Embryonic facial prominence (tissue), 1 donor: ENCODE measurements at regions not wholly inside any gene's neighbourhood (a gene's known extent, or its start where the extent isn't known, plus 50 kb on each side); places are given as distances from the start of the nearest gene placed in this dataset.

Experiments
- DNase-seq: peaks from one replicate; pipeline ENCODE4 v3.0.0-alpha.2; 2016; ENCODE audit errors: extremely low spot score

DNA sequence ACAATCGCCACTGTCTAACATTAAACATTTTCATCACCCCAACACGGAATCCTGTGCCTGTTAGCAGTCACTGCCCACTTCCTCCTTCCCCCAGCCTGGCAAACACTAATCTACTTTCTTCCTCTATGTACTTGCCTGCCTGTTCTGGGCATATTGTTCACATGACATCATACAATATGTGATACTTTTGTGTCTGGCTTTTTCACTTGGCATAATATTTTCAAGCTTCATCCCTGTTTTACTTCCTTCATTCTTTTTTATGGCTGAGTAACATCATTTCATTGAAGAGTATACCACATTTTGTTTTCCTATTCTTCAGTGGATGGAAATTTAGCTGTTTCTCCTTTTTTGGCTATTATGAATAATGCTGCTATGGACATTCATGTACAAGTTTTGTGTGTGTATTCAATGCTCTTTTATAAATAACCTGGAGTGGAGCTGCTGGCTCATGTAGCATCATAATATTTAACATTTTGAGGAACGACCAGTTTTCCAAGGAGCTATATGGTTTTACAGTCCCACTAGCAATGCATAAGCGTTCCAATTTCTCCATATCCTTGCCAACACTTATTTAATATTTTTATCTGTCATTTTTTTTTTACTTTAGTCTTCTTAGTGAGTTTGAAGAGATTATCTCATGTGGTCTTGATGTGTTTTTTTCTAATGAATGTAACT, 360.1 kb downstream of the HDGFL1 start:
- DNase-seq = no peak

GRCh38 chr6:22940581-22941290, 371.4 kb downstream of the HDGFL1 start:
- DNase-seq = no peak

GRCh38 chr6:22942403-22942802, 373.0 kb downstream of the HDGFL1 start:
- DNase-seq = no peak

DNA sequence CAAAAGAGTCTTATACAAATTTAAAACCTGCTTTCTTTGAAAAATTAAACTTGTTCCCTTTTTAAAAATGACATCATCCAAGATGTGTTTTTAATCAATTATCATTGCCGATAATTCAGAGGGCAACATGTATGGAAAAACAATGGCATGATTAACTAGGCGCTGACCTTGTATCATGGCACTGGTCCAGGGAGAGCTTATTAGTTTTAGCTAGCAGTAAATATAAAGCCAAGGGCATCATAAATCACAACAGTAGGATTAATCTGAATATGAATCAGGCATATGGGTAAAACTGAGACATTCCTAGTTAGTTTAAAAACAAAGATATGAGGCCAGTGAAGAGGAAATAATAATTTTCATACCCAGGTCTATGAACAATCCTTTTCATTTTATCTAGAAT, 374.0 kb downstream of the HDGFL1 start:
- DNase-seq = no peak

DNA sequence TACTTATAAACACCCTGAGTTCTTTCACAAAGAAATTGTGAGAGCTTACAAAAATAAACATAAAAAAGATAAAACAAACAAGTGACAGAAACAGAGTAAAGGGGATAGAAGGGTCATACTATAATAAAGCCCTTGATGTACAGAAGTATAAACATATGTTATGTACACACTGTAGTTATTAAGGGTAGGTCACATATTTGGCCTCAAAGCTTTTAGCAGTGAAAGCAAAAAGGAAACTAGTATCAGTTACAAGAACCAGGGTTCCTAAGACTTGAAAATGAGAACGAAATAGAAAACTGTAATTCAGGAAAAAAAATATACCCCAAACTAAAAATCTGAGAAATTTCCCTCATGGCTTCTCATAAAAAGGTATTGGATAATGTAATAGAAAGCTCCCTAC, 380.6 kb downstream of the HDGFL1 start:
- DNase-seq = no peak

DNA sequence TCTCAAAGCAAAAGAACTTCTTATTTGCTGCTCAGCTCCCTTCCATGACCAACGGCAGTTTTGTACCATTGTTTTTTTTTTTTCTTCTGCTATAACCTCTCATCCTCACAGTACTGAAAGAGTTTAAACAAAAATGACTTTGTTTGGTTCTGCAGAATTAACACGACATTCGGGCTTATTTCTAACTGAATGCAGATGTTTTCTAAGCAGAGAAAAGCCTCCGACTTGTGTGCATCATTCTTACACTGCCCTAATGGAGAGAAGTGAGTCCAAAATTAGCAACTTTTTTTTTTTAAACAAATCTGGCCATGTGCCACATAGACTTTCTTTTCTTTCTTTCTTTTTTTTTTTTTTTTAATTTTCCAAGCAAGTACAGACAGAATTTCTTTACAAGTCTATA, 382.7 kb downstream of the HDGFL1 start:
- no peak for DNase-seq

DNA sequence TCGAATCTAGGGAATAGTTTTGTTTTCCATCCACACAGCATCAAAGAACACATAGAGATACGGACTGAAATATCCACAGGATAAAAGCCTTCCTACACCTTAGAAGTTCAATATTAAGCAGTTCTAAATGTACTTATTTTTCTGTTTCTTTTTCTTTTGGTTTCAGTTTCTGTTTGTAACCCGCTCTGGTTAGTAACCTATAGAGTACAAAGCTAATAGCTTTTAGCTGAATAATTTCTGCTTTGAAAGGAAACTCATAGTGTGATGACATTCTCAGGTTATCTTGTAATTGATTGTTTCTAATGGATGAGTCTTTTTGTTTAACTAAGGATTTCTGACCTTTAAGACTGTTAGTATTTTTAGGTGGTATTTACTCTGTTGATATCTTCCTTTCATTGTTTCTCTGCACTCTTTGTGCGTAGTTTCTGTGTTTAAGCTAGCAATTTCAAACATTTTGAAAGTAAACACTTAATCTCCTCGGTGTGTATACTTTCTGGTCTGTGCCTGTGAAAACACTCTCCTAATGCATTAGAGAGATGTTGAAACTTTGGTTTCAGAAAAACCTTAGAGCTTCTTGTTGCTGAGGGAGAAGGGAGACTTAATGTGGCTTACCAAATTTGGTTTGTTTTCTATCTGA, 385.5 kb downstream of the HDGFL1 start:
- DNase-seq = no peak

- DNase-seq = no peak
Observed at GRCh38 chr6:22956029-22956681, 386.8 kb downstream of the HDGFL1 start.

DNA sequence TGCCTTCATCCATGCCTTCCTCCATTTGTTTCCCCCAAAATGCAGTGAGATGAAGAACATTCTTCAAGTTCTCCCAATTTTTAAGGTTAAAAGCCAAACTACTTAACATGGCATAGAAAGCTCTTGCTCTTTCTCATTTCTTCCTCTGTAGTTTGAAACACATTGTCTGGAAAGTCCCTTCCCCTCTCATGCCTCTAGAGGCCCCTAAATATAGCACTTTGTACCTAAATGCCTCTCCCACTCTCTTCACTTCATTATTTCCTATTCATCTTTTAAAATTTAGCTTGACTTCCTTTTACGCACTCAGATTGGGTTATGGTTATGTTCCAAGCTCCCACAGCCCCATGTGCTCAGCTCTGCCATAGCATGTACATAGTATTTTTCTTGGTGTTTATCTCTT, 389.3 kb downstream of the HDGFL1 start:
- no peak for DNase-seq

DNA sequence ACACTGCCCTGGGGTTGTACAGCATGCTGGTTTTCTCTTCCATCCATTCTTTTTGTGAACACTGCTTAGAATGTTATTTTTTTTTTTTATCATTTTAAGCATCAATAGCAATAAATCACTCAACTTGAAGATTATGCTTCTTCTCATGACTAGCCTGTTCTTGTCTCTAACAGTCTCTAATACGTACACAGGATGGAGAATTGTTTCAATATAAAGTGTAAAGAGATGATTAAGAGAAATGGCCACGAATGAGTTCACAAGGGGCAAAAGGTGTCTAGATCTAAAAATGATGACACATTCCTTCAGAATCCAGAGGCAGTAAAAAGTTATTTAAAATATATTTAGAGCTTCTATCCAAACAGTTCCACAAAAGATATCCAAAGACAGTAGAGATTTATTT, 390.2 kb downstream of the HDGFL1 start:
- no peak for DNase-seq

DNA sequence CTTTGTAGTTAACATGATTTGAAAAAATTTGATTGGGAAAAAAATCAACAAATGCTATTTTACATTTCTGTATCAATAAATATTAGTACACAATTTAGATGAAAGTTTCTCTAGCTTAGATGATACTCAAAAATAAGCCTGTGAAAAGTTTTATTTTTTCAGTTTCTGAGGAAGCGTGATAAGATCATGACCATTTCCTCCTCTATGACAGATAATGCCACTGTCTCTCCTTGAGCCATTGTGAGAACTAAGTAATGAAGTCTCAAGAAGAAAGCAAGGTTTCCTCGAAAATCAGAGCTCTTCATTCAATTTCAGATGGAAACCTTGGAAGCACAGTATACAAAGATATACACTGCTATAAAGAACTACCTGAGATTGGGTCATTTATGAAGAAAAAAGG, 395.0 kb downstream of the HDGFL1 start:
- no peak for DNase-seq

- DNase-seq = no peak
Observed at GRCh38 chr6:22965889-22966288, 396.5 kb downstream of the HDGFL1 start.

DNA sequence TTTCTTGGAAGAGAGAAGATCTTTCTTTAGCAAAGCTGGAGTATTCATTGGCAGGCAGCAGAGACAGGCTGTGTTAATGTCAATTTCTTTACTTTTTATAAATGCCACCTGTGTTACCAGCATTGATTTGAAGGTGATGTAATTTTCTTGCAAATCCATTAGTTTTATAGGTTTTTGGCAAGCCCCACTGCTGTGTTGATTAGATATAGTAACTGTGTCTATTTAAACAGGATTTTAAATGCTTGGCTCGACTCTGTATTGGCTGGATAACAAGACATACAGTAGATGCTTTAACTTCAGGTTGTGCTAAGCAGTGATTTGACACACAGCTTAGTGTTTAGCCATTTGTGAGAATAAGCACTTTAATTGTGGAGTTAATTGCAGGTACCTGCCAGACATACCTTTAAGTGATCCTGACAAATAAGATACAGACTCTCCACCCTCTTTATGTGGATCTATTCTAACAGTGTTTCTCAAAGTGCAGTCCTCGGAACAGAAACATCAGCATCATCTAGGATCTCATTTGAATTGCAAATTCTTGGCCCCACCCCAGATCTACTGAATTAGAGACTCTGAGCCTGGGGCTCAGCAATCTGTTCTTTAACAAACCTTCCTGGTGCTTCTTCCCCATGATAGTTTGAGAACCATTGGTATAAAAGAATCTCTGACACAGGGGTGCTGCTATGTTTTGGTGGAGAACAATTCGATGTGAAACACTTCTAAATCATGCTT, 397.5 kb downstream of the HDGFL1 start:
- no peak for DNase-seq

GRCh38 chr6:22970004-22970403, 400.6 kb downstream of the HDGFL1 start:
- DNase-seq = no peak

DNA sequence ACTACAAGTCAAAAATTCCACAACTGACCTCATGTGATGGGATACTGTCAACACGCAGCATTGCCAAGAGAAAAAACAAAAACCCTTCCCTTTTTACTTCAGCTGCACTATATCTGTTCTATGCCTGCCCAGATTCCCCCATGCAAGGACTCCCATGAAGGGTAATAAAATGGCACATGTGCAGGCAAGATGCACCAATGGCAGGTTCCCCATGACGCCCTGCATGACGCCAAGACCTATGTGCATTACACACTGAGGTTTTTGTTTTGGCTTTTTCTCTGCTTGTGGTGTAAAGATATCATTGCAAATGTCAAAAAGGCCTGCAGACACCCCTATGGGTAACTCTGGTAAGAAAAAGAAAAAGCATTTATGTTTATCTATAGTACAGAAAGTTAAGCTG, 403.4 kb downstream of the HDGFL1 start:
- DNase-seq = no peak

GRCh38 chr6:22975079-22975478, 405.7 kb downstream of the HDGFL1 start:
- no peak for DNase-seq

GRCh38 chr6:22980446-22980845, 411.1 kb downstream of the HDGFL1 start:
- DNase-seq = no peak

- DNase-seq = no peak
Observed at GRCh38 chr6:23002044-23002619, 432.8 kb downstream of the HDGFL1 start.

DNA sequence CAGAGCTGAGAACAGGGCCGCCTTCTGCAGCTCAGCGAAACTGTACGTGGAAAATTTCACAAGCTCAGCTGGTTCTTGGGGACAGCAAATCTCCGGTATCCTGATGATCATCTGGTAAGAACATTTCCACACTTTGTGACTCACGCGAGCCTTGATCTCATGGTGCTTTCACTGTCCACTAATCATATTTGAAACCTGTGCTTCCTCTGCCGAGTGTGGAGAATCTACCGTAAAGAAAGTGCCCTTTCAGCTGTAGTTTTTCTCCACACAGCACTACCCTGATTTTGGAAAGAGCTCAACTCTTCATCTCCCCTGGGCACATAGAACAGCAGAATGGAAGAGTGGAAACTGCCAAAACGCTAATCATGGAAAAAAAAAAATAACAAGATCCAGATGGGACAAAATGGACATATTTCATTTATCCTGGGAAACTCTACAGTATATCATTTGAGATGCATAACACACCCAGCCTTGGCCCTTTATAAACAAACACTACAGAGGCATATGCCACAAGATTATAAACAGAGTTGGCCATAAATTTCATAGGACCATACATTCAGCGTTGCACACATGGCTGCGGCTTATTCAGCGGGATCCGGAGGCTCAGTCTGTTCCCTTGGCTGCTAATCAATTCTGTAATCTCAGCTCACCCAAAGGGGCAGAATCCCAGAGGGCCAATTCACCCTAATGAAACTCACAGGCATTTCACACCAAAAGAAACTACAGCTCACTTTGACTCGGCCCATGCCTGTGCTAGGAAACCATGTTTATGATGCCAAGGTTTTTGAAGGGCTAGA, 434.5 kb downstream of the HDGFL1 start:
- DNase-seq = peak; percentile 75

GRCh38 chr6:23006656-23007055, 437.3 kb downstream of the HDGFL1 start:
- no peak for DNase-seq

DNA sequence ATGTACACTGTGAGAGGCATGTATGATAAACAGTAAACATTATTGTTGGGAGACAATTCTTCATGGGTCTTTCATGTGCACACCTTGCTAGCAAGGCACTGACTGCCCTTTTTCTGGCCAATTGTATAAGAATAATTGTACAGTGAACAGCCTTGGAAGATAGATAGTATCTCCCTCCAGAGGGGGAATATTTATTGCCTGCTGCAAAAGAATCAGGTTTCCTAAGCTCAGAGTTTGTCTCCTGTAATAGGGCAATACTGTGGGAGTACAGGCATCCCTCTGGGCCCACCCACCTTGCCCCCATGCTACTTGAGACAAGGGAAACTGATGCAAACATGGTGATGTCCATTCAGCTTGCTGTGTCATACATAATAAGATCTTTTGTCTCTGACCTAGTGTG, 442.2 kb downstream of the HDGFL1 start:
- no peak for DNase-seq
